GM19240 (cell line): ENCODE measurements at regions not wholly inside any gene's neighbourhood (a gene's known extent, or its start where the extent isn't known, plus 50 kb on each side); places are given as distances from the start of the nearest gene placed in this dataset.

Experiments
- DNase-seq: peaks from one replicate; pipeline ENCODE4 v3.0.0; 2011; ENCODE audit warnings: low spot score; ENCODE audit not compliant: insufficient read length

GRCh38 chr2:176959614-176960013 lies 253.0 kb upstream of the HNRNPA3 start:
- no peak for DNase-seq

GRCh38 chr2:176960061-176960460 lies 252.5 kb upstream of the HNRNPA3 start:
- no peak for DNase-seq

- no peak for DNase-seq
Observed at GRCh38 chr2:176960736-176961520, 251.7 kb upstream of the HNRNPA3 start.

- no peak for DNase-seq
Observed at GRCh38 chr2:176961775-176962619, 250.6 kb upstream of the HNRNPA3 start.

DNA sequence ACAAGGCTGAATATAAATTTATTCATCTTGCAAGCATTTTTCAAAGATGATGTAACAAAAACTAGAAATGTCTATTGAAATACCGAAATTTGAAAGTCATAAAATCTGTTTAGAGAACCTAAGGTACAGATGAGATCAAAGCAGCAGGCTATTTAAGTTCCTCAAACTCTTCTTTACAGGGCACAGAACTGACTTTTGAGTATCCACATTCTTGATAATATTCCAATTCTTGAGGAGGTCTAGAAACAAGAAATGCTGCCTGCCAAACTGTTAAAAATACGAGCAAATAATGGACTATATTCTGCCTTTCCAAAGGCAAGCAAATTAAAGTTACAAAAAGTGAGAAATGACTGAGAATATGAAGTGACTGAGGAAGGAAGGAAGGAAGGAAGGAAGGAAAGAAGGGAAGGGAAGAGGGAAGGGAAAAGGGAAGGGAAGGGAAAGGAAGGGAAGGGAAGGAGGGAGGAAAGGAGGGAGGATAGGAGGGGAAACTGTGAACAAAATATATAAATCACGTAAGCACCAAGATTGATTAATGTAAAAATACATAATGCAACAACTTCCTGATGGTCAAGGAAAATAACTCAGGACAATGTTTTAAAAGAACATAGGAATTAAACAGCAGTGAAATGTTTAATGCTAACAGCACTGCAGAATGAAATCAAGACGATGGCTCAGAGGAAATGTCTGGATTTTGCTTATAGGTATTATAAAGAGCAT lies 248.9 kb upstream of the HNRNPA3 start:
- no peak for DNase-seq

DNA sequence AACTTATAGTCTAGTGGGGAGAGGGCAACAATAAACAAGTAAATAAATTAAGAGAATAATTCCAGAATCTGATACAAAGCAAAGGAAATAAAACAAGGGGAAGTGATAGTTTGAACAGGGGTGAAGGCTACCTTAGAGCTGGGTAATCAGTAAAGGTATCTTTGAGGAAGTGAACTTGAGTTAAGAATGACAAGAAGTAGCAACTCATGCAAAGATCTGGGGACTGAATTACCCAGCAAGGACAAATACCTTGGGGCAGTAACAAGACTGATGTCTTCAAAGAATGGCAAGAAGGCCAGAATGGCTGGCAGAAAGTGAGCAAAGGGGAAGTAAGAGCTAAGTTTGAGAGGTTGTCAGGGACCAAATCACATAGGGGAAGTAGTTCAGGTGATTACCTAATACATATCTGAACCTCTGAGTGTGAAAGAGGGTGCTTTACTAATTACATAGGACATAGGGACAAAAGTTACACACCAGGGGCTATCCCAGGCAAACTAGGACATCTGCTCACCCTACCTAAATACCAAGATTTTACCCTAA lies 244.6 kb upstream of the HNRNPA3 start:
- no peak for DNase-seq

GRCh38 chr2:176969642-176970359 lies 242.8 kb upstream of the HNRNPA3 start:
- DNase-seq, result no peak

GRCh38 chr2:176976736-176977685 lies 235.6 kb upstream of the HNRNPA3 start:
- no peak for DNase-seq

GRCh38 chr2:176978921-176979320 lies 233.7 kb upstream of the HNRNPA3 start:
- DNase-seq, result no peak

DNA sequence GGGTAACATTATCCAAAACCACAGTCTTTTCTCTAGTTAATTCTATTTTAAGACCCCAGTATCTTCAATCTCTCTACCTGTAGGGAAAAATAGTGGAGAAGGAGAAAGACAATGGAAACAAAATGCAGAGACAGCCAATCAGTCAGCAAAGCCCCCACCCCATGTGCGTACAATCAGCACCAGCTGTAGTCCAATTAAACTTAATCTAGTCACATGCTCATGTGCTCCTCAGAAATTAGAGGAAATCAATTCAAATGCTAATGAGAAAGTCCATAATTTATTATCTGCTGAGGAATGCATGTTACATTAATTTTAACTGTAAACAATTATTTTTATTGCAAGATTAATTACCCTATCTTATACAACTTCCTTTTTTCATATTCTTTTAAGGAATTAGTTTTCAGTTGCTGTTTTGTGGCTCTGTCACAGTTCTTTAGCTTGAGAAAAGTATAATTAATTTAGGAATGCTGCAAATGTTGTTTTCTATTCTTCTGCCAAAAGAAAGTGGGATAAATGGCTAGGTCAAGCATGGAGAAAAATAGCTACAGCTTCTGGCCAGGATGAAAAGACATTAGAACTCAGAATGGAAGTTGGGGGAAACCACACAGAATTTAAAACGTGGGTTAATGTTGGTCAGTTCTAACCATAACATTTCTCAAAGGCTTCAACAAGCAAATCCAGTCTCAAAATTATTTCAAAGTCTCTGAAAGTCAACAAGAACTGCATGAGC lies 232.4 kb upstream of the HNRNPA3 start:
- no peak for DNase-seq

GRCh38 chr2:176984987-176985386 lies 227.6 kb upstream of the HNRNPA3 start:
- DNase-seq, result no peak

- no peak for DNase-seq
Observed at GRCh38 chr2:176985871-176986270, 226.7 kb upstream of the HNRNPA3 start.

- no peak for DNase-seq
Observed at GRCh38 chr2:176986487-176986886, 226.1 kb upstream of the HNRNPA3 start.

DNA sequence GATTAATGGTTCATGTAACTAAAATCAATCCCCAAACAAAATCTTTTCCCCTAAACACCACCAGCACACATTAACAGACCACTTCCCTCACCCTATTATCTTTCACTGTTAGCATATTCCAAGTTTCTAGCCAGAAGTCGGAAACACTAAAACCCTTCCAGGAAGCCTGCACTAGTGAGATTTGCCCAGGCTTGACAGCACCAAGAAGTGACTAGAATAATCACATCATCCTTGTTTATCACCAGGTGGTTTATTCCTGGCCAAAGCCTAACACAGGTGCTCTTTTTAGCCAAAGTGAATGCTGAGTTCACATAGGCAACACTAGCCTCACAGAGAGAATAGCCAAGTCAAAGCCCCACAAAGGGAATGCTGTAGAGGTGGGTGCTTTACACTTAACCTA lies 221.2 kb upstream of the HNRNPA3 start:
- no peak for DNase-seq

GRCh38 chr2:176997074-176997791 lies 215.4 kb upstream of the HNRNPA3 start:
- DNase-seq, result no peak

GRCh38 chr2:176997792-176998169 lies 214.8 kb upstream of the HNRNPA3 start:
- DNase-seq, result no peak

- no peak for DNase-seq
Observed at GRCh38 chr2:176999301-176999700, 213.3 kb upstream of the HNRNPA3 start.

DNA sequence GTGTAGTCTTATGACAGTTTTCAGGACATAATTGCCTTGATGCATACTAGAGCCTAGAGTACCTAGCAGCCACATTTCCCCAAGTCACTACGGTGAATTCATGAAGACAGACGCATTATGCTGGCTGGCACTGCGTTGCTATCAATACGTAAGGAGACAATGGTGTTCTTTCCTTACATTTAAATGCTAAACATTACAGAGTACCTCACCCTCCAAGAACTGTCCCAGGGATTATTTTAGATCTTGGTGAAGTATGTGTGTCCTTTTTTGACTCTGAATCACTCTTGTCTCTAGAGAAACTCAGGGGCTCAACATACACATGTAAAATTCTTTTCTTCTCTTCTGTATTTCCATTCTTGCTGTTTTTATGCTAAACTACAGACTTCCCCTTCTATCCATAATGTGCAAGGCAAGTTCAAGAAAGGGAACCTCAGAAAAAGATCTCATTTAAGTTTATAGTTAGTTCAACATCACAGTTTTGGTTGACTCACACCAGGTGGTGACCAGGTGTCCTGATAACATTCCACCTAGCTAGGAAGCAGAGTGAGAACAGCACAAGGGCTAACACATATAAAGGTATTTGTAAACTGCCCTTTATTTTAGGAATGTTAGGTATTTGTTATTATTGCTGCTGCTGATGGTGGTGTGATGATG lies 212.4 kb upstream of the HNRNPA3 start:
- DNase-seq, result no peak
